ENCODE measurements at regions not wholly inside any gene's neighbourhood (a gene's known extent, or its start where the extent isn't known, plus 50 kb on each side); places are given as distances from the start of the nearest gene placed in this dataset.

DNA sequence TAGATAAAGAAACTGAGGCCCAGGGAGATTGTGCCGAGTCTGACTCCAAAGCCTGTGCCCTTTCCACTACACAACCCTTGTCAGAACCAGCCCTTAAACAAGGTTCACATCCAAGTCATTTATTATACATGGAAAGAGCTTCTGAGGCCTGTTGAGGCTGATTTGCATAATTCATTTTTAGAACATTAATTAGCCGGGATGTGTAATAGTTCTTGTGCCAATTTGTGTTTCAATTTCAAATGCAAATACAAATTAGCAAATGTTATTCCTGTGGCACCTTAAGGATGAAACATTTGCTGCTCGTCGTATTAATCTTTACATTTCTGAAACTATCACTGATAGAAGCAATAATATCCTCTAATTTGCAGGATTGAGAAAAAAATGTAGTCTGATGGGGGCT lies 174.9 kb downstream of the MYCN start:
- TF ChIP-seq, protein P1, sequence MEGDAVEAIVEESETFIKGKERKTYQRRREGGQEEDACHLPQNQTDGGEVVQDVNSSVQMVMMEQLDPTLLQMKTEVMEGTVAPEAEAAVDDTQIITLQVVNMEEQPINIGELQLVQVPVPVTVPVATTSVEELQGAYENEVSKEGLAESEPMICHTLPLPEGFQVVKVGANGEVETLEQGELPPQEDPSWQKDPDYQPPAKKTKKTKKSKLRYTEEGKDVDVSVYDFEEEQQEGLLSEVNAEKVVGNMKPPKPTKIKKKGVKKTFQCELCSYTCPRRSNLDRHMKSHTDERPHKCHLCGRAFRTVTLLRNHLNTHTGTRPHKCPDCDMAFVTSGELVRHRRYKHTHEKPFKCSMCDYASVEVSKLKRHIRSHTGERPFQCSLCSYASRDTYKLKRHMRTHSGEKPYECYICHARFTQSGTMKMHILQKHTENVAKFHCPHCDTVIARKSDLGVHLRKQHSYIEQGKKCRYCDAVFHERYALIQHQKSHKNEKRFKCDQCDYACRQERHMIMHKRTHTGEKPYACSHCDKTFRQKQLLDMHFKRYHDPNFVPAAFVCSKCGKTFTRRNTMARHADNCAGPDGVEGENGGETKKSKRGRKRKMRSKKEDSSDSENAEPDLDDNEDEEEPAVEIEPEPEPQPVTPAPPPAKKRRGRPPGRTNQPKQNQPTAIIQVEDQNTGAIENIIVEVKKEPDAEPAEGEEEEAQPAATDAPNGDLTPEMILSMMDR (IDR thresholded peaks at IDR 0.05; ENCODE audit: insufficient read depth, low read length, poor library complexity, severe bottlenecking): no peak
- no peak for TF ChIP-seq EZH2phosphoT487 (conservative IDR thresholded peaks at IDR 0.05; ENCODE audit: low read length)
